Suprapubic skin (tissue), 3 donors: ENCODE measurements at regions not wholly inside any gene's neighbourhood (a gene's known extent, or its start where the extent isn't known, plus 50 kb on each side); places are given as distances from the start of the nearest gene placed in this dataset.

Experiments
- CTCF ChIP-seq, 2 donors: fragments of 200-600 bp in 1 of 2; fragments of 450-650 bp in 1 of 2; sonication (generic) in 1 of 2; IDR thresholded peaks; one replicate each; pipeline ENCODE4 v1.5.1; 2016 to 2019; ENCODE audit warnings: antibody characterized with exemption in 2 of 2, mild to moderate bottlenecking in 1 of 2, moderate library complexity in 1 of 2
- POLR2A ChIP-seq, 2 donors: fragments of 450-650 bp; IDR thresholded peaks; one replicate each; pipeline ENCODE4 v1.6.1; 2017; ENCODE audit warnings: antibody characterized with exemption in 2 of 2, mild to moderate bottlenecking in 2 of 2, moderate library complexity in 2 of 2

GRCh38 chr5:114665551-114665950 is 303.7 kb downstream of the KCNN2 start:
- TF ChIP-seq CTCF (IDR thresholded peaks at IDR 0.05) (no peak), POLR2A (IDR thresholded peaks at IDR 0.05) (no peak)
